ENCODE measurements at regions not wholly inside any gene's neighbourhood (a gene's known extent, or its start where the extent isn't known, plus 50 kb on each side); places are given as distances from the start of the nearest gene placed in this dataset.

- DNase-seq (ENCODE audit: low spot score), result no peak
Measured at GRCh38 chr6:126738641-126739040, 379.8 kb upstream of the RSPO3 start.

- DNase-seq (ENCODE audit: low spot score), result no peak
Measured at GRCh38 chr6:126743076-126743475, 375.4 kb upstream of the RSPO3 start.

- DNase-seq (ENCODE audit: low spot score), result no peak
Measured at GRCh38 chr6:126747728-126748540, 370.5 kb upstream of the RSPO3 start.

GRCh38 chr6:126753606-126754005 lies 364.9 kb upstream of the RSPO3 start:
- DNase-seq (ENCODE audit: low spot score), result no peak

- DNase-seq (ENCODE audit: low spot score), result no peak
Measured at GRCh38 chr6:126761854-126762253, 356.6 kb upstream of the RSPO3 start.

- DNase-seq (ENCODE audit: low spot score), result no peak
Measured at GRCh38 chr6:126764104-126764503, 354.4 kb upstream of the RSPO3 start.

- DNase-seq (ENCODE audit: low spot score), result no peak
Measured at GRCh38 chr6:126764671-126765070, 353.8 kb upstream of the RSPO3 start.

GRCh38 chr6:126766820-126767219 lies 351.7 kb upstream of the RSPO3 start:
- DNase-seq (ENCODE audit: low spot score), result no peak

GRCh38 chr6:126767711-126768110 lies 350.8 kb upstream of the RSPO3 start:
- no peak for DNase-seq (ENCODE audit: low spot score)

GRCh38 chr6:126770176-126770575 lies 348.3 kb upstream of the RSPO3 start:
- DNase-seq (ENCODE audit: low spot score), result no peak

GRCh38 chr6:126773112-126773805 lies 345.2 kb upstream of the RSPO3 start:
- DNase-seq (ENCODE audit: low spot score), result no peak

- no peak for DNase-seq (ENCODE audit: low spot score)
Measured at GRCh38 chr6:126779331-126779730, 339.1 kb upstream of the RSPO3 start.

- DNase-seq (ENCODE audit: low spot score), result no peak
Measured at GRCh38 chr6:126781582-126781981, 336.9 kb upstream of the RSPO3 start.

GRCh38 chr6:126784161-126784790 lies 334.2 kb upstream of the RSPO3 start:
- DNase-seq (ENCODE audit: low spot score), result no peak

- DNase-seq (ENCODE audit: low spot score), result no peak
Measured at GRCh38 chr6:126786262-126786661, 332.2 kb upstream of the RSPO3 start.

- DNase-seq (ENCODE audit: low spot score), result no peak
Measured at GRCh38 chr6:126787635-126788034, 330.8 kb upstream of the RSPO3 start.

GRCh38 chr6:126788861-126789365 lies 329.6 kb upstream of the RSPO3 start:
- DNase-seq (ENCODE audit: low spot score), result no peak

- no peak for DNase-seq (ENCODE audit: low spot score)
Measured at GRCh38 chr6:126792340-126793085, 326.0 kb upstream of the RSPO3 start.

GRCh38 chr6:126795161-126795560 lies 323.3 kb upstream of the RSPO3 start:
- DNase-seq (ENCODE audit: low spot score), result no peak

GRCh38 chr6:126797981-126798380 lies 320.5 kb upstream of the RSPO3 start:
- DNase-seq (ENCODE audit: low spot score), result no peak

- no peak for DNase-seq (ENCODE audit: low spot score)
Measured at GRCh38 chr6:126803769-126804168, 314.7 kb upstream of the RSPO3 start.

Measured in mesenteric fat pad (tissue), 1 donor.